IMR-90 (cell line): ENCODE measurements at regions not wholly inside any gene's neighbourhood (a gene's known extent, or its start where the extent isn't known, plus 50 kb on each side); places are given as distances from the start of the nearest gene placed in this dataset.

Source experiments
- ATAC-seq: fragments of 200-7000 bp; cut with Tn5 transposase; 2 replicates; pipeline ENCODE4 v1.9.1; 2020; ENCODE audit warnings: low read depth, mild to moderate bottlenecking, moderate library complexity
- BruUV-seq: library from RNA; stranded (reverse); fragments of 400-500 nt; replicated peaks from 2 replicates; lab custom pipeline; 2021; lab: Mats Ljungman, UMichigan
- CTCF ChIA-PET: fragments of 300-600 bp; formaldehyde crosslinking; extraction: SDS; loops from one replicate; lab custom pipeline; 2021; ENCODE audit warnings: antibody characterized with exemption; lab: Yijun Ruan, JAX
- POLR2A ChIA-PET: fragments of 300-600 bp; sonication (Branson Sonifier 250); formaldehyde crosslinking; loops from one replicate; lab custom pipeline; 2022; ENCODE audit warnings: antibody characterized with exemption; ENCODE audit not compliant: unreplicated experiment; lab: Charles Lee
- DNase-seq: peaks from one replicate; pipeline ENCODE4 v3.0.0; 2013
- H2AFZ ChIP-seq: replicated peaks from 2 replicates; pipeline ENCODE3; 2013; ENCODE audit warnings: low read length, mild to moderate bottlenecking; ENCODE audit not compliant: poor library complexity
- H2AK5ac ChIP-seq: 2 replicates; pipeline ENCODE4 v1.6.1; 2013; ENCODE audit warnings: low read depth, low read length, inconsistent platforms
- H2AK9ac ChIP-seq: replicated peaks from 2 replicates; pipeline ENCODE3; 2013; ENCODE audit warnings: mild to moderate bottlenecking, low read depth, low read length, moderate library complexity; ENCODE audit not compliant: poor library complexity
- H2BK120ac ChIP-seq: 2 replicates; pipeline ENCODE4 v1.6.1; 2013; ENCODE audit warnings: low read depth, low read length, inconsistent platforms
- H2BK15ac ChIP-seq: 3 replicates; pipeline ENCODE4 v1.6.1; 2013; ENCODE audit warnings: low read depth, low read length, inconsistent platforms
- H2BK20ac ChIP-seq: 2 replicates; pipeline ENCODE4 v1.6.1; 2013; ENCODE audit warnings: low read depth, mild to moderate bottlenecking, inconsistent platforms, low read length, moderate library complexity
- H2BK5ac ChIP-seq: 2 replicates; pipeline ENCODE4 v1.6.1; 2013; ENCODE audit warnings: mild to moderate bottlenecking, low read depth, low read length, inconsistent platforms; ENCODE audit not compliant: poor library complexity, severe bottlenecking
- H3K14ac ChIP-seq: replicated peaks from 2 replicates; pipeline ENCODE4 v1.6.1; 2013; ENCODE audit warnings: low read depth, low read length, inconsistent platforms
- H3K18ac ChIP-seq: 2 replicates; pipeline ENCODE4 v1.6.1; 2013; ENCODE audit warnings: low read depth, low read length, control low read depth
- H3K23ac ChIP-seq: 2 replicates; pipeline ENCODE4 v1.6.1; 2013; ENCODE audit warnings: low read depth, low read length, inconsistent platforms
- H3K27ac ChIP-seq: 2 replicates; pipeline ENCODE4 v1.5.1; 2013; ENCODE audit warnings: mild to moderate bottlenecking, control low read depth, low read length; ENCODE audit not compliant: insufficient read depth
- H3K27me3 ChIP-seq: 2 replicates; pipeline ENCODE4 v1.6.1; 2013; ENCODE audit warnings: low read length; ENCODE audit not compliant: control insufficient read depth, insufficient read depth
- H3K36me3 ChIP-seq: 2 replicates; pipeline ENCODE4 v1.6.1; 2013; ENCODE audit warnings: low read length, mixed read lengths; ENCODE audit not compliant: control insufficient read depth, insufficient read depth
- H3K4ac ChIP-seq: 2 replicates; pipeline ENCODE4 v1.6.1; 2013; ENCODE audit warnings: low read depth, low read length, inconsistent platforms
- H3K4me1 ChIP-seq: 2 replicates; pipeline ENCODE4 v1.6.1; 2013; ENCODE audit warnings: low read length, mixed read lengths; ENCODE audit not compliant: control insufficient read depth, insufficient read depth
- H3K4me2 ChIP-seq: 2 replicates; pipeline ENCODE4 v1.6.1; 2013; ENCODE audit warnings: low read depth, mild to moderate bottlenecking, control low read depth, low read length, moderate library complexity
- H3K4me3 ChIP-seq: 2 replicates; pipeline ENCODE4 v1.5.1; 2013; ENCODE audit warnings: low read depth, mild to moderate bottlenecking, control low read depth, low read length, moderate library complexity; ENCODE audit not compliant: insufficient read depth
- H3K56ac ChIP-seq: 2 replicates; pipeline ENCODE4 v1.6.1; 2013; ENCODE audit warnings: low read length, inconsistent platforms; ENCODE audit not compliant: insufficient read depth; ENCODE audit errors: extremely low read depth
- H3K79me1 ChIP-seq, 2 experiments: 2 replicates each; pipeline ENCODE4 v1.6.1; 2013; ENCODE audit warnings: low read length in 2 of 2, inconsistent platforms in 1 of 2, low read depth in 1 of 2
- H3K9ac ChIP-seq: 2 replicates; pipeline ENCODE4 v1.6.1; 2013; ENCODE audit warnings: low read depth, low read length, control low read depth
- H3K9me1 ChIP-seq: 2 replicates; pipeline ENCODE4 v1.6.1; 2013; ENCODE audit warnings: low read length, inconsistent platforms; ENCODE audit not compliant: insufficient read depth
- H3K9me3 ChIP-seq: 2 replicates; pipeline ENCODE4 v1.6.1; 2013; ENCODE audit warnings: low read length; ENCODE audit not compliant: control insufficient read depth, insufficient read depth
- H4K20me1 ChIP-seq: 2 replicates; pipeline ENCODE4 v1.6.1; 2013; ENCODE audit warnings: low read length, inconsistent platforms; ENCODE audit not compliant: insufficient read depth
- H4K5ac ChIP-seq: 2 replicates; pipeline ENCODE4 v1.6.1; 2013; ENCODE audit warnings: mild to moderate bottlenecking, low read depth, low read length, control low read depth
- H4K8ac ChIP-seq, 2 experiments: 2 replicates each; pipeline ENCODE4 v1.6.1; 2013; ENCODE audit warnings: low read depth in 2 of 2, low read length in 2 of 2, control low read depth in 1 of 2, inconsistent platforms in 1 of 2
- H4K91ac ChIP-seq: 2 replicates; pipeline ENCODE4 v1.6.1; 2013; ENCODE audit warnings: low read depth, low read length, inconsistent platforms; ENCODE audit not compliant: insufficient read depth
- POLR2A ChIP-seq: IDR thresholded peaks from 2 replicates; pipeline ENCODE4 v1.6.1; 2012; ENCODE audit warnings: mild to moderate bottlenecking, low read depth, low read length
- RAD21 ChIP-seq: IDR thresholded peaks from 2 replicates; pipeline ENCODE4 v1.6.1; 2012; ENCODE audit warnings: low read length, improper control_type of control experiment
- WGBS, 2 experiments: methylation state at CpG; one replicate each; pipeline versions ENCODE4 v1.1.5 to v1.1.7; 2013; ENCODE audit warnings: missing lambda C conversion rate in 2 of 2; ENCODE audit not compliant: insufficient read length in 1 of 2; ENCODE audit errors: extremely low coverage in 2 of 2; 5-methylcytosine and 5-hydroxymethylcytosine counted together
- dilution Hi-C: fragments of 300-500 bp; cut with HindIII; formaldehyde crosslinking; loops from one replicate; pipeline ENCODE4 v1.14.3; 2018; ENCODE audit warnings: low sequenced_read_pairs; ENCODE audit not compliant: unreplicated experiment
- in situ Hi-C: fragments of 300-500 bp; cut with MboI; formaldehyde crosslinking; loops from 3 replicates; pipeline ENCODE4 v1.14.3; 2019; ENCODE audit warnings: low sequenced_read_pairs, inconsistent platforms, mixed read lengths
- intact Hi-C: fragments of 100-400 bp; cut with micrococcal nuclease; formaldehyde crosslinking; loops from 2 replicates; pipeline ENCODE4 v1.10.0; 2022
- TF ChIP-seq, protein P1 (sequence below): fragments of 150-350 bp; IDR thresholded peaks from 2 replicates; pipeline ENCODE4 v1.6.1; 2017; ENCODE audit warnings: mild to moderate bottlenecking, antibody characterized with exemption, low read length, low read depth
- TF ChIP-seq, protein P2 (sequence below): conservative IDR thresholded peaks from 2 replicates; pipeline ENCODE4 v1.5.1; 2012; ENCODE audit warnings: mild to moderate bottlenecking, low read depth, low read length, improper control_type of control experiment

- in situ Hi-C loops: no loop called here
- DNase-seq (no peak), ATAC-seq (no peak)
- WGBS, 2 experiments: 80% methylated on average over 1 of the region's 5 CpGs; no CpG with 5 or more reads in 1 of the 2 experiments
- Histone ChIP-seq H3K27me3 (no peaks in the 10 kb centered on the region), H2BK15ac (no peak overlapping the region), H3K56ac (no peak overlapping the region), H3K4me1 (no peaks in the 10 kb centered on the region), H2AK5ac (no peak overlapping the region), H3K9me3 (no peaks in the 10 kb centered on the region), H4K5ac (no peak overlapping the region), H3K79me1 (no peaks in the 10 kb centered on the region), H4K8ac (no peak overlapping the region), H3K36me3 (no peaks in the 10 kb centered on the region), H3K4ac (no peak overlapping the region), H4K20me1 (no peaks in the 10 kb centered on the region), H2BK5ac (no peak overlapping the region), H2AK9ac (no peak overlapping the region), H4K91ac (no peak overlapping the region), H3K27ac (no peak overlapping the region), H3K4me3 (no peak overlapping the region), H3K9ac (no peak overlapping the region), H3K23ac (no peak overlapping the region), H3K14ac (no peak overlapping the region), H2AFZ (no peak overlapping the region), H3K18ac (no peak overlapping the region), H2BK20ac (no peak overlapping the region), H3K9me1 (no peaks in the 10 kb centered on the region), H2BK120ac (no peak overlapping the region), H3K4me2 (no peak overlapping the region)
- BruUV-seq: no TSS peak
- CTCF ChIA-PET: interaction anchor here (0.6 kb wide), 1 partner anchor 106 kb away, joined by 3 read pairs; no protein-coding TSS in a partner anchor
- TF ChIP-seq, protein P1, sequence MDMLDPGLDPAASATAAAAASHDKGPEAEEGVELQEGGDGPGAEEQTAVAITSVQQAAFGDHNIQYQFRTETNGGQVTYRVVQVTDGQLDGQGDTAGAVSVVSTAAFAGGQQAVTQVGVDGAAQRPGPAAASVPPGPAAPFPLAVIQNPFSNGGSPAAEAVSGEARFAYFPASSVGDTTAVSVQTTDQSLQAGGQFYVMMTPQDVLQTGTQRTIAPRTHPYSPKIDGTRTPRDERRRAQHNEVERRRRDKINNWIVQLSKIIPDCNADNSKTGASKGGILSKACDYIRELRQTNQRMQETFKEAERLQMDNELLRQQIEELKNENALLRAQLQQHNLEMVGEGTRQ: no peak
- TF ChIP-seq RAD21 (no peak), POLR2A (no peak)
- TF ChIP-seq, protein P2, sequence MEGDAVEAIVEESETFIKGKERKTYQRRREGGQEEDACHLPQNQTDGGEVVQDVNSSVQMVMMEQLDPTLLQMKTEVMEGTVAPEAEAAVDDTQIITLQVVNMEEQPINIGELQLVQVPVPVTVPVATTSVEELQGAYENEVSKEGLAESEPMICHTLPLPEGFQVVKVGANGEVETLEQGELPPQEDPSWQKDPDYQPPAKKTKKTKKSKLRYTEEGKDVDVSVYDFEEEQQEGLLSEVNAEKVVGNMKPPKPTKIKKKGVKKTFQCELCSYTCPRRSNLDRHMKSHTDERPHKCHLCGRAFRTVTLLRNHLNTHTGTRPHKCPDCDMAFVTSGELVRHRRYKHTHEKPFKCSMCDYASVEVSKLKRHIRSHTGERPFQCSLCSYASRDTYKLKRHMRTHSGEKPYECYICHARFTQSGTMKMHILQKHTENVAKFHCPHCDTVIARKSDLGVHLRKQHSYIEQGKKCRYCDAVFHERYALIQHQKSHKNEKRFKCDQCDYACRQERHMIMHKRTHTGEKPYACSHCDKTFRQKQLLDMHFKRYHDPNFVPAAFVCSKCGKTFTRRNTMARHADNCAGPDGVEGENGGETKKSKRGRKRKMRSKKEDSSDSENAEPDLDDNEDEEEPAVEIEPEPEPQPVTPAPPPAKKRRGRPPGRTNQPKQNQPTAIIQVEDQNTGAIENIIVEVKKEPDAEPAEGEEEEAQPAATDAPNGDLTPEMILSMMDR: no peak
- POLR2A ChIA-PET: no interaction called here
- dilution Hi-C loops: no loop called here
- intact Hi-C loops: no loop called here
These were observed 463.9 kb downstream of the OMA1 start for GRCh38 chr1:58082596-58082995.
